Gastrocnemius medialis (tissue), 4 donors: ENCODE measurements at regions not wholly inside any gene's neighbourhood (a gene's known extent, or its start where the extent isn't known, plus 50 kb on each side); places are given as distances from the start of the nearest gene placed in this dataset.

Experiments
- ATAC-seq, 2 donors: fragments of 150-250 bp; one replicate each; pipeline ENCODE4 v1.9.1; 2016
- DNase-seq, 2 donors: peaks; one replicate each; pipeline ENCODE4 v3.0.0-alpha.2; 2019
- H3K27ac ChIP-seq, 4 donors: fragments of 200-600 bp; sonication (generic); 1 replicate in 1 of 4; 2 replicates in 3 of 4; pipeline ENCODE4 v1.5.1; 2016 to 2018; ENCODE audit warnings: mild to moderate bottlenecking in 2 of 4, moderate library complexity in 1 of 4
- H3K27me3 ChIP-seq, 3 donors: fragments of 200-600 bp; sonication (generic) in 2 of 3; 1 replicate in 1 of 3; 2 replicates in 2 of 3; pipeline versions ENCODE4 v1.5.1 to v1.6.0; 2016 to 2019; ENCODE audit warnings: mild to moderate bottlenecking in 1 of 3, moderate library complexity in 1 of 3
- H3K36me3 ChIP-seq, 2 donors: fragments of 200-600 bp; sonication (generic) in 1 of 2; one replicate each; pipeline ENCODE4 v1.5.1; 2017 to 2018
- H3K4me1 ChIP-seq, 2 donors: fragments of 200-600 bp; sonication (generic) in 1 of 2; one replicate each; pipeline ENCODE4 v1.5.1; 2016 to 2017; ENCODE audit warnings: mild to moderate bottlenecking in 2 of 2
- H3K4me3 ChIP-seq, 4 donors: fragments of 200-600 bp; sonication (generic) in 3 of 4; 1 replicate in 1 of 4; 2 replicates in 3 of 4; pipeline ENCODE4 v1.5.1; 2016 to 2019; ENCODE audit warnings: mild to moderate bottlenecking in 2 of 4
- H3K9me3 ChIP-seq, 3 donors: fragments of 200-600 bp; sonication (generic) in 2 of 3; 1 replicate in 1 of 3; 2 replicates in 2 of 3; pipeline ENCODE4 v1.5.1; 2016 to 2019
- CTCF ChIP-seq, 5 experiments: fragments of 450-650 bp in 3 of 5; fragments of 200-600 bp in 2 of 5; sonication (generic) in 2 of 5; IDR thresholded peaks in 4 of 5; conservative IDR thresholded peaks in 1 of 5; 1 replicate in 4 of 5; 2 replicates in 1 of 5; pipeline ENCODE4 v1.5.1; 2016 to 2019; ENCODE audit warnings: antibody characterized with exemption in 5 of 5, mild to moderate bottlenecking in 3 of 5, moderate library complexity in 3 of 5
- POLR2A ChIP-seq, 2 donors: fragments of 450-650 bp; IDR thresholded peaks; one replicate each; pipeline ENCODE4 v1.6.1; 2017; ENCODE audit warnings: antibody characterized with exemption in 2 of 2, mild to moderate bottlenecking in 2 of 2, moderate library complexity in 2 of 2
- in situ Hi-C, 4 donors: fragments of 200-750 bp; cut with MboI; loops; one replicate each; pipeline versions ENCODE4 v1.15.0 to v1.8.0; 2017; ENCODE audit warnings: low sequenced_read_pairs in 4 of 4
- intact Hi-C: fragments of 100-400 bp; cut with DNase I; formaldehyde crosslinking; loops from one replicate; pipeline ENCODE4 v1.15.1; 2023; ENCODE audit warnings: low total_unique reads

GRCh38 chr7:41416208-41416595 is 286.7 kb downstream of the INHBA start:
- no peak for TF ChIP-seq CTCF (IDR thresholded peaks at IDR 0.05 in 4 of 5, conservative IDR thresholded peaks at IDR 0.05 in 1 of 5)
- no peak for TF ChIP-seq POLR2A (IDR thresholded peaks at IDR 0.05)
- H3K27ac ChIP-seq, result no peak overlapping the region
- H3K4me1 ChIP-seq, result no peaks in the 10 kb centered on the region
- H3K36me3 ChIP-seq, result no peaks in the 10 kb centered on the region
- H3K9me3 ChIP-seq, result no peaks in the 10 kb centered on the region
- DNase-seq, result no peak
- H3K27me3 ChIP-seq, result no peaks in the 10 kb centered on the region
- in situ Hi-C loops (loop anchor here in 1 of 4 donors (25.0 kb wide), 1 partner anchor 96 kb away; no protein-coding TSS in a partner anchor), intact Hi-C loops (no loop called here)
- no peak overlapping the region for H3K4me3 ChIP-seq
- no peak for ATAC-seq

- Histone ChIP-seq H3K4me3 (no peak overlapping the region), H3K27ac (no peak overlapping the region), H3K4me1 (no peaks in the 10 kb centered on the region), H3K27me3 (no peaks in the 10 kb centered on the region), H3K9me3 (no peaks in the 10 kb centered on the region), H3K36me3 (no peaks in the 10 kb centered on the region)
- no peak for TF ChIP-seq CTCF (IDR thresholded peaks at IDR 0.05 in 4 of 5, conservative IDR thresholded peaks at IDR 0.05 in 1 of 5)
- TF ChIP-seq POLR2A (IDR thresholded peaks at IDR 0.05), result no peak
- intact Hi-C loops, result no loop called here
- in situ Hi-C loops, result loop anchor here in 1 of 4 donors (25.0 kb wide), 1 partner anchor 97 kb away; no protein-coding TSS in a partner anchor
- no peak for ATAC-seq
- no peak for DNase-seq
These were observed 287.3 kb downstream of the INHBA start for GRCh38 chr7:41415471-41416207.

DNA sequence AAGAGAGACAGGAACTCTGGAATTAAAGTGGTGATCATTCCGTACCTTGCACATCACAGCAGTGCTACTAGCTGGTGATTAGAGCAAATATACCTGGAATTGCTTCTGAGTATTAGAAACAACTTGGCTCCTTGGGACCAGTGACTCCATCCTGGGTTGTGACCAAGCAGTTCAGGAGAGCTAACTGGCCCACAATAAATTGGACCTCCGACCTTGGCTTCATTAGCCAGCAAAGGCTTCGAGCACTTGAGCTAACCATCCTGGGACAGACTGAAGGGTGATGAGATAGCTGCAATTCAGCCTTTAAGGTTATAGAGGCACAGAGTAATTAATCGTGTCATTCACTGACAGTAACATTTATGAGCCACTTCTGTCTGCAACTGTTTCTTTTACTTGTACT is 287.8 kb downstream of the INHBA start:
- in situ Hi-C loops, result loop anchor here in 1 of 4 donors (25.0 kb wide), 1 partner anchor 97 kb away; no protein-coding TSS in a partner anchor
- no peaks in the 10 kb centered on the region for H3K9me3 ChIP-seq
- H3K27ac ChIP-seq, result no peak overlapping the region
- DNase-seq (no peak), ATAC-seq (no peak)
- H3K36me3 ChIP-seq, result no peaks in the 10 kb centered on the region
- no peaks in the 10 kb centered on the region for H3K27me3 ChIP-seq
- intact Hi-C loops, result no loop called here
- H3K4me1 ChIP-seq, result no peaks in the 10 kb centered on the region
- no peak overlapping the region for H3K4me3 ChIP-seq
- TF ChIP-seq POLR2A (IDR thresholded peaks at IDR 0.05) (no peak), CTCF (IDR thresholded peaks at IDR 0.05 in 4 of 5, conservative IDR thresholded peaks at IDR 0.05 in 1 of 5) (no peak)

- ATAC-seq, result no peak
- TF ChIP-seq CTCF (IDR thresholded peaks at IDR 0.05 in 4 of 5, conservative IDR thresholded peaks at IDR 0.05 in 1 of 5) (no peak), POLR2A (IDR thresholded peaks at IDR 0.05) (no peak)
- Histone ChIP-seq H3K36me3 (no peaks in the 10 kb centered on the region), H3K4me1 (no peaks in the 10 kb centered on the region), H3K27ac (no peak overlapping the region), H3K9me3 (no peaks in the 10 kb centered on the region), H3K4me3 (no peak overlapping the region), H3K27me3 (no peaks in the 10 kb centered on the region)
- intact Hi-C loops (no loop called here), in situ Hi-C loops (loop anchor here in 1 of 4 donors (25.0 kb wide), 1 partner anchor 108 kb away; no protein-coding TSS in a partner anchor)
- DNase-seq, result no peak
These were observed 298.4 kb downstream of the INHBA start for GRCh38 chr7:41404375-41405074.
